ENCODE measurements at regions not wholly inside any gene's neighbourhood (a gene's known extent, or its start where the extent isn't known, plus 50 kb on each side); places are given as distances from the start of the nearest gene placed in this dataset.

GRCh38 chr1:218775501-218776021 lies 398.1 kb upstream of the LYPLAL1 start:
- Histone ChIP-seq H2BK20ac (ENCODE audit: low read length) (no peak overlapping the region), H3K4me1 (replicated peaks in 1 of 4; ENCODE audit: control insufficient read depth in 3 of 4, insufficient read depth in 4 of 4, low read length in 3 of 4) (no peaks in the 10 kb centered on the region; a peak in 1 of 7 replicates), H3K4ac (replicated peaks; ENCODE audit: insufficient read length, low read depth, low read length) (no peak overlapping the region), H3K79me1 (ENCODE audit: low read depth, low read length) (no peaks in the 10 kb centered on the region), H3K4me2 (ENCODE audit: insufficient read depth in 1 of 2, low read depth in 2 of 2, low read length in 2 of 2) (no peak overlapping the region), H2AFZ (ENCODE audit: low read length) (no peak overlapping the region), H3K18ac (ENCODE audit: extremely low read depth, low read length) (no peak overlapping the region), H3K27me3 (replicated peaks in 1 of 4; ENCODE audit: control insufficient read depth in 3 of 4, extremely low read depth in 1 of 4, insufficient read depth in 3 of 4, low read length in 3 of 4) (no peaks in the 10 kb centered on the region), H3K14ac (ENCODE audit: insufficient read length) (no peak overlapping the region), H4K91ac (replicated peaks; ENCODE audit: insufficient read length, low read length) (no peak overlapping the region), H4K5ac (ENCODE audit: insufficient read length, low read depth, low read length) (no peak overlapping the region), H3K27ac (ENCODE audit: low read depth, low read length) (no peak overlapping the region), H3K9ac (replicated peaks in 1 of 4; ENCODE audit: extremely low read depth in 1 of 4, low read depth in 3 of 4, low read length in 3 of 4) (no peak overlapping the region), H2BK120ac (replicated peaks; ENCODE audit: low read depth, low read length) (no peak overlapping the region), H2BK12ac (ENCODE audit: low read depth, low read length) (no peak overlapping the region), H2BK15ac (ENCODE audit: low read length) (no peak overlapping the region), H4K8ac (ENCODE audit: extremely low read depth, insufficient read depth, low read length) (no peak overlapping the region), H3K56ac (replicated peaks; ENCODE audit: insufficient read length, low read depth, low read length) (no peak overlapping the region), H2AK5ac (ENCODE audit: low read depth, low read length) (no peak overlapping the region), H3K23ac (ENCODE audit: insufficient read length) (no peak overlapping the region), H2BK5ac (ENCODE audit: low read depth, low read length) (no peak overlapping the region), H3K4me3 (ENCODE audit: extremely low read depth in 1 of 4, insufficient read depth in 2 of 4, low read depth in 3 of 4, low read length in 4 of 4) (no peak overlapping the region), H3K36me3 (ENCODE audit: control insufficient read depth in 2 of 4, insufficient read depth in 4 of 4, low read length in 3 of 4) (no peaks in the 10 kb centered on the region), H4K20me1 (replicated peaks in 1 of 2; ENCODE audit: control insufficient read depth in 1 of 2, insufficient read depth in 2 of 2, low read length in 2 of 2) (no peaks in the 10 kb centered on the region), H3K23me2 (ENCODE audit: low read depth, low read length) (no peaks in the 10 kb centered on the region), H3K9me3 (ENCODE audit: insufficient read depth in 2 of 2, low read depth in 1 of 2, low read length in 1 of 2) (no peaks in the 10 kb centered on the region), H3K79me2 (ENCODE audit: control insufficient read depth in 1 of 2, insufficient read depth in 2 of 2, low read length in 2 of 2) (no peaks in the 10 kb centered on the region)
- TF ChIP-seq TEAD4 (IDR thresholded peaks at IDR 0.05; ENCODE audit: low read depth, low read length): no peak
- no peak for TF ChIP-seq POLR2AphosphoS5 (IDR thresholded peaks at IDR 0.05; ENCODE audit: low read depth, low read length)
- no peak for TF ChIP-seq CTCF (IDR thresholded peaks at IDR 0.05; ENCODE audit: control extremely low read depth in 1 of 3, insufficient read depth in 1 of 3, low read depth in 1 of 3, low read length in 3 of 3)
- no peak for TF ChIP-seq KDM5A (IDR thresholded peaks at IDR 0.05; ENCODE audit: low read length)
- no peak for TF ChIP-seq BRCA1 (IDR thresholded peaks at IDR 0.05; ENCODE audit: low read depth, low read length)
- no peak for FAIRE-seq
- ChIA-PET POLR2A (ENCODE audit: partially characterized antibody) (no interaction called here), CTCF (ENCODE audit: partially characterized antibody) (interaction anchor here (0.5 kb wide), 1 partner anchor 568 kb away, joined by 3 read pairs; no protein-coding TSS in a partner anchor)
- 91% methylated on average over 4 of the region's 4 CpGs; no CpG with 5 or more reads in 1 of the 2 experiments for WGBS, 2 experiments (ENCODE audit: extremely low coverage in 1 of 2, insufficient coverage in 1 of 2, insufficient read length in 1 of 2, insufficient replicate concordance in 2 of 2, low coverage in 1 of 2, low lambda C conversion rate in 2 of 2, missing lambda C conversion rate in 1 of 2)
- no peak for DNase-seq (ENCODE audit: low read depth in 1 of 2, low spot score in 2 of 2)
